ENCODE measurements at regions not wholly inside any gene's neighbourhood (a gene's known extent, or its start where the extent isn't known, plus 50 kb on each side); places are given as distances from the start of the nearest gene placed in this dataset.
"Not testable (repeated sequence)": the region's sequence is repeated elsewhere in the genome, so short reads cannot be mapped to it uniquely, and the experiment has no call there.

DNA sequence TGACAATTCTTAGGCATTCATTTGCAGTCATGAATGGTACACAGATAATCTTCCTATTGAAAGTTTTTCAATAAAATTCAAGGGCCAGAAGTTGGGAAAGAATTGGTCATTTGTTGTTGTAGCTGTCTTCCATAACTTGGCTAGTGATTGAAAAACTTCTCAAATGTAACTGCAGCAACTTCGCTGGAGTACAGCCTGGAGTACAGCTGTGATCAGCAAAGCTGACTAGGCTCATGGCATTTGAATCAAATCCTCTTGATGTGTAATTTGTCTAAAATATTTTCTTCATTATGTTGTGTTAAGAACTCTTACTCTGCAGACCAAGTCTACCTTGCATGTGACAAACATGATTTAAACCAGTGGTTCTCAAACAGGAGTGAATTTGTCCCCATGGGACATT is 226.5 kb upstream of the STEAP1 start:
- DNase-seq (ENCODE audit: low read depth): no peak

DNA sequence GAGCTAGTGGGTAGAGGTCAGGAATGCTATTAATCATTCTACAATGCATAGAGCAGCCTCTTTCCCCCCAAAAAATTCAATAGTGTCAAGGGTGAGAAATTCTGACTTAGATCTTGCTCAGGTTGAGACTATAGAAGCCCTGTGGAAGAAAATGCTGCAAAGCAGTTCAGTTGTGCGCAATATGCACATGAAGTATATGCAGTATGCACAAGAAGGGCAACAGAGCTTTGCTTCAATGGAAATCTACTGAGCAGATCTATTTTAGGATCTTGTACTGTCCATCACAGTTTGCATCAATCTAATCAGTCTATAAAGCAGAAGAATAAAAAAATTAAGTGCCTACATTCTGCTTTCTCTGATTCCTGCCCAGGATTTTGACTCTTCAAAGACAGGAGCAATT is 225.8 kb upstream of the STEAP1 start:
- DNase-seq (ENCODE audit: low read depth): no peak

DNA sequence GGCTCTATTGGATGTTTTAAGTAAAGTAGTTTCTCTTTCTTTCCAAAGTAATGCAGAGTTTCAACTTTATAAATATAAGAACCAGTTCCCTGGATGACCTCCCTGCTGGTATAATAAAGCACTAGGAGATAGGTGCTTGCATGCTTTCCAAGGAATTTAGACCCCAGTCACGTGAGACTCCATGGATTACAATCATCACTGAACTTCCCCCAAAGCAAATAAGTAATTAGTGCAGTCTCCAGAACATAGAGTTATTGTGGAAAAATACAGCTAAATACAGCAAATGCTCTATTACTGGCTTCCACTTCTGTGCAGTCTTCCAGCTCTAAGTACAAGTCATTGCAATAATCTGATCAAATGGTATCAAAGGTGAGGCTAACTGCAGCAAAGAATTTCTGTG is 220.2 kb upstream of the STEAP1 start:
- no peak for DNase-seq (ENCODE audit: low read depth)

DNA sequence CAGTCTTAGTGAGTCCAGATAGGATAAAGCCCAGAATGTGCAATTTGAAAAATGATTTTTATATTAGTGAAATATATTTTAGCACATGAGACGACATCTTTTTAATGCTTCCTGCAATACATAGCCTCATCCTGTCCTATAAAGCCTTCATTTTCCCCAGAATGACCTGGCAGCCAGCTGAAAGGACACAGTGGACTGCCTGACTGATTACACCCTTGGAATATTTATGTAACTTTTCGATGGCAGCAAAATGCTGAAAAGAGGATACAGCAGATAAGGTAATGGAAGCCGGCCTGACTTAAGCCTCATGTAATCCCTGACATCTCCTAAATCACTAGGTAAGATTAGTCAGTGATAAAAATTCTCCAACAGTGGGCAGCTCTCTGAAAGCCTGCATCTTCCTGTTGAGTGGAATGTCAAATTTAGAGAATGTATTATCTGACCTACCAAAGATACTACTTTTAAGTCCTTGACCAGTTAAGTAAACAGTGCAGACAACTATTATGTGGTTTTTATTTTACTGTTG is 210.7 kb upstream of the STEAP1 start:
- DNase-seq (ENCODE audit: low read depth): no peak

DNA sequence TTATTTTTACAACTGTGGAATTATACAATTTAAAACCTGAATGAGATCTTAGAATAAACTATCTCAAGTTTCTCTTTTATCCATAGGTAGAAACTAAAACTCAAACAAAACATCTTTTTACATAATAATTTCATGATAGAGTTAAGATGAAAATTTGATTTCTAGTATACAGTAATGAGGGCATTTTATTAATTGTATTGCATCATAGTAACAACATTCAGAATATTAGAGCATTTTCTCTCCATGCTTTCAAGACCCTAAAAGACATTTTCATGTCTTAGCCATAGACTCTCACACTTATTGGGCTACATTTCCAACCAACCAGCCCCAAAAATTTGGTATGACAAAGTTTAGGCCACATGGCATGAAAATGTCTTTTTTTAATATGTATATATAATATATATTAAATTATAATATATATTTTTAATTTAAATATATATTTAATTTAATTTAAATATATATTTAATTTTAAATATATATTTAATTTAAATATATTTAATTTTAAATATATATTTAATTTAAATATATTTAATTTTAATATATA is 195.7 kb upstream of the STEAP1 start:
- DNase-seq (ENCODE audit: low read depth): no peak

DNA sequence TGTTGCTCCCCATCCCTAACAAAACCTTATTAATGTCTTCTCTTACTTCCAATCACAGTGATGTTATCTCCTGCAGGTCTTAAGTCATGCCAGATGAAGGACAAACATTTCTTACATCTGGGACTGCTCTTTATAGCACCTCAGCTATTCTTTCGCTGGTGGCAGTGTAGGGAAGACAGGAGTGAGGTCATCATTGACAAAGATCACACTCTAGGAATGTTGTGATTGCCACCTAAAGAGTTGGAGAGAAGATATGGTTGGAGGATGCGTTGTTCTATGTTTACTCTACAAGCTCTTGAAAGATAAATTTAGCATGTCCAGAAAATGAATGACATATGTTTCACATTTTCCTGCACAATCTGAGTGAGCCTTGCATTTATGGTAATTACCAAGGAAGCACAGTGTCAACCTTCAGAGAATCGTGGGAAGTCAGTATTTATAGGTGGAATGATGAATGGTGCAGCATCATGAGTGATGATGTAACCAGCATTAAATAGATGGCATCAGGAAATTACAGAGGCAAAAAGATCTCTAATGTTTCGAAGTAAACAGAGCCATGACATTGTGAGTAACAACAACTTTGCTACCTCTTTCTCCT is 188.1 kb upstream of the STEAP1 start:
- no peak for DNase-seq (ENCODE audit: low read depth)

DNA sequence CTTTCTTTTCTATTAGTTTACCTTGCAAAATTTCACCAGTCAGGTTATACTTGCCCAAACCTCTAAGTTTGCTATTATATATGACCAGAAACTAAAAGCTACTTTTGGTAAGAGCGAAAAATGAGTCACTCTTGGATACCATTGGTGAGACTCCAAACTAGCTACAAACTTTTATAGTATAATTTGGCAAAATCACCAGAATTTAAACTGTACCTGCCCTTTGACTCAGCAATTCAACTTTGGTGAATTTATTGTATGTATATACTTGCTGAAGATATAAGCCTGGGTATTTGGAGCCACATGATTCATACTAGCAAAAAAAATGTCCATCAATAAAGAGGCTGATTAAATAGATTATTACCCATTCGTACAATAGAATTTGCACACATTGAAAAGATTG is 178.7 kb upstream of the STEAP1 start:
- no peak for DNase-seq (ENCODE audit: low read depth)

DNA sequence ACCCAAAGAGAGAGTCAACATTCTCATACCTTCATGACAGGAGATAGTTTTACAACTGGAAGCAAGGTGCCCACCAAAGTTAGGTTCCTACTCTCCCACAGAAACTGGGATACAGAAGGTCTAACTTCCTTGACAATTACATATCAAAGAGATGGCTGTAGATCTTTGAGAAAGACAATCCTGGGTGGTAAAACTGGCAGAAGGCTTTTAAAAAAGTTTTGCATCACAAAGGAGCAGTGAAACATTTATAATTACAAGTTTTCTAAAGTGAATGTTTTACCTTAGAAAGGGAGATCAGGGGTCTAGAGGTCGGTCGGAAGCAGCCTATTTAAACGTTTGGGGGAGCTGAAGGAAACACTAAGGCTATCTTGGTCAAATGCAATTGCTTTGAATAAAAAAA is 166.6 kb upstream of the STEAP1 start:
- DNase-seq (ENCODE audit: low read depth): no peak

DNA sequence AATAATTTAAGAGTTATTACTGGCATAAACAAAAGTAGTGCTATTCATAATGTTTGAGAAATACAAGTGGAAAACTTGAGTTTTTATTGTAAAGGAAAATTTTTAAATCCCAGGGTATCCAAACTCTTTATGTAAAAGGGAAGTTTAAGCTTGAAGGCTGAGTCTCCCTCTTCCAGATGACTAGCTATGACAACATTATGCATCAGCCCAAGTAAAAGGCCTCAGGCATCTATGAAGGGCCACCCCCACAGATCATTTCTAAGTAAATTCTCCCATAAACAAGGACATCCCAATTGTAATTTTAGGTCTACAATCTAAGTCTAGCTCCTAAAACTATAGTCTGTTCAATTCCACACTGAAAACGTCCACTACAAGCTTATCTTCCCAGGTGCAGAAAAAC is 166.2 kb upstream of the STEAP1 start:
- no peak for DNase-seq (ENCODE audit: low read depth)

DNA sequence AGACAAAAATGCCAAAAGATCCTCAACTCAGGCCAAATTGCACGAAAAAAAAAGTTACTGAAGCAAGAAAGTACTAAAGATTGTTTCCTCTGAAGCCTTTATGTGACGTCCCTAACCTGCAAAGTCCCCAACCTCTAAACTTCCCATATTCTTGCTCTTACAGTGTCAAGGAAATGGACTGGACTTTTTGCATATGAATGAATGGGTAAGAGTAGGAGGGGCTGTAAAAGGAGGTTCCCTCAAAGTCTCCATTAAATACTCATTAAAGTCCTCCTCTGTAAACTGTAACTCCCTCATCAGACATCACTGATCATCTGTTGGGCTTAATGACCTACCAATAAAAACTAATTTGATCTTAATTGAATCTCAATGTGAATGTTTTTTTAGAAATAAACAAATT is 164.8 kb upstream of the STEAP1 start:
- DNase-seq (ENCODE audit: low read depth): no peak

DNA sequence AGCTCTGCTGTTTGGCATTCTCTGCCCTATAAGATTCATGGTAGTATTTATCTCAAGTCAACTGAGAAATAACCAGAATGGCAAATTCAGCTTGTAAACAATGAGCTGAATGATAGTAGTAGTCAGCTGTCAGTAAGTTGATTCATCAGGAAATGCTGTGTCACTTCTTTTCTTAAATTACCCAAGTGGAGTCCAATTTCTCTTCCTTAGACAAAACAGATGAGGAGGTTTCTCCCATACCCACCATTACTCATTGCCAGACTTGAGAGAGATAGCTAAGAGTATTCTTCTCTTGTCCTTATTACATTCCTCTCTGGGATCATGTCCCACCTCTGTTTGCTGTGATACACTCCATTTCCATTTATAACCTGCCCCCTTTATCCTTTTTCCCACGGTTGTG is 159.8 kb upstream of the STEAP1 start:
- DNase-seq (ENCODE audit: low read depth): no peak

DNA sequence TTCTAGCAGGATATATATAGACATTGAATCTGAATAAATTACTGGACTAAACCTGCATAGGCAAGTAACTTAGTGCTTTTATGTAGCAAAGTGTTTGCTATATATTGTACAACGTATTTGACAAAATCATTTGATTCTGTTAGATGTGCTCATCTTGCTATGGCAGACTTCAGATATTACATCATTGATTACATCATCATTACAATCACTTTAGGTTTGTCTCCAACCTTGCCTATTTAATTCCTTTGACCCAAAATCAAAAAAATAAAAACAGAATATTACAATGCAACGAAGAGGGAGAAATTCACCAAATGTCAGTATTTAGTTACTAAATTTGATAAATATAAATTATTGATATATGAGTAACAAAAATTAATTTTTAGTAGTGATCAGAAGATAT is 155.7 kb upstream of the STEAP1 start:
- no peak for DNase-seq (ENCODE audit: low read depth)

DNA sequence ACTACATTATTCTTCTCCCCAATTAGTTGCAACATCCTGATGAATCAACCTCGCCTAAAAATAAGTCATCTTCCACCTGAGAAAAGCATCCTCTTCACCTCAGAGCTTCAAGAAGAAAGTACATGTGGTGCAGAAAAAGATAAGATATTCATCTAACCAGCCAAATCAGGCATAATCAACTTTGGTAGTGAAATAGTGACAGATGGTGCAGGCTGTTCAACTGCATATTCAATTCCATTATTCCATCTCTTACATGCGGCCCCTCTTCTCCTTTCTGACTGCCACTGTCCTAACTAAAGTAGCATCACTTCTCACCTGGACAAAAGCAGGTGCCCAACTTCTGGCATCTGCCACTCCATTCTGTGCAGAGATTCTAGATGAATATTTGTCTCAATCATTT is 148.4 kb upstream of the STEAP1 start:
- no peak for DNase-seq (ENCODE audit: low read depth)

DNA sequence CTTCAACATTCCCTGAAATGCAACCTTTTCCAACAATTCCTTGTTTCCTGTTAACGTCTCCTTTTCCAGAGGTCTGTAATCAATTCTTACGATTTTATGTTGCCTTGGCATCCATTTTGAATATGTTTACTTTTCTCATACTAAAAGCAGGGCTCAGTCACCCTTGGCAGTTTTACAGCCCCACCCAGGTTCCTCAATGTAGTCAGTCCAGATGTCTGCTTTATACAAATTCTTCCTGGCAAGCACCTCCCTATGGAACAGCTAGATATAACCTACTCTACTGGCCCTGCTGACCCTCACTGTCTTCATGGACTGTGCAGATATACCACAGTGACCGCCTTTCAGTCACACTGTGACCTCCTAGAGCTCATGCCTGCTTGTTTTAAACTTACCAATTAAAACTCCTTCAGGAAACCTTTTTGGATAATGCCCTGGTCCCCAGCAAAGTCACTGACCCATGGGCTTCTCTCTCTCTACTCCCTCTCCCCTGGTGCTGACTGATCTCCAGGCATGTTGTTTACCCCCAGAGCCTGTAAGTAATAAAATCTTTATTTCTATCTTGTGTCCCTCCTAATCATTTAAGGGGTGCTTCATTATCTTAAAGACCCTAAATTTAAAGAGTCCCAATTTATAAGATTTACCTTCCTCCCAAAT is 147.1 kb upstream of the STEAP1 start:
- no peak for DNase-seq (ENCODE audit: low read depth)

DNA sequence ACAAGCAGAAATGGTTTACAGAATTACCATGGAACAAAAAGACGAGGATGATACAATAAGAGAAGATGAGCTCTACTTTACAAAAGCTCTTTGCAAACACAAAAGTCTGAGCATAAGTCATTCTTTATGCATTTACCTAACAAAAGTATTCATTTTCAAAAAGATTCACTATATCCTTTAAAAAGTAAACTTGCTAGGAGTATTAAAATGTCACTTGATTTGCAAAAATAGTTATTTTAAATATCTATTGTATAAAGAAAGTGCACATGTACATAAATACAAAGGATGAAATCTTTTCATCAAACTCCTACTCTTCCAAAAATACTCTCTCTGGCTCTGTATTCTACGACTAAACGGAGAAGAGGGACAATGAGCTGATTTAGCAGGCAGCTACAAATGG is 146.4 kb upstream of the STEAP1 start:
- no peak for DNase-seq (ENCODE audit: low read depth)

DNA sequence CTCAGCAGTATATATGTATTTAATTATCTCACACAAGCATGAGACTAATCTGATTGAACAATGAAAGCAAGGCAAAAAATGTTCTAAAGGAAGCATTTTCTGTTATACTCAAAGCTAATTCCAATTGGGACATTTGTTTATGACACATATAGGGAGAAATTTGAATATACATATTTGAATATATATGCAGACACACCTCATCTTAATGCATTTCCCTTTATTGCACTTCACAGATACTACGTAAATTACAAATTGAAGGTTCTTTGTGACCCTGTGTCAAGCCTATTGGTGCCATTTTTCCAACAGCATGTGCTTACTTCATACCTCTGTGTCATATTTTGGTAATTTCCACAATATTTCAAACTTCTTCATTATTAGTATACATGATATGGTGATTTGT is 132.1 kb upstream of the STEAP1 start:
- no peak for DNase-seq (ENCODE audit: low read depth)

DNA sequence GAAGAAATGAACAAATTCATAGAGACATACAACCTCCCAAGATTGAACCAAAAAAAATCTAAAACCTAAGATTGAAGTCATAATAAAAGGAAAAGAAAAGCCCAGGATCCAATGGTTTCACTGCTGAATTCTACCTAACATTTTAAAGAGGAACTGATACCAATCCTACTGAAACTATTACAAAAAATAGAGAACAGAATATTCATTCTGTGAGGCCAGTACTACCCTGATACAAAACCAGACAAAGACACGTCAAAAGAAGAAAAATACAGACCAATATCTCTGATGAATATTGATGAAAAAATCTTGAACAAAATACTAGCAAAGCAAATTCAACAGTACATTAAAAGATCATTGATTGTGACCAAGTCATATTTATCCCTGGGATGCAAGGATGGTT is 128.5 kb upstream of the STEAP1 start:
- no peak for DNase-seq (ENCODE audit: low read depth)

DNA sequence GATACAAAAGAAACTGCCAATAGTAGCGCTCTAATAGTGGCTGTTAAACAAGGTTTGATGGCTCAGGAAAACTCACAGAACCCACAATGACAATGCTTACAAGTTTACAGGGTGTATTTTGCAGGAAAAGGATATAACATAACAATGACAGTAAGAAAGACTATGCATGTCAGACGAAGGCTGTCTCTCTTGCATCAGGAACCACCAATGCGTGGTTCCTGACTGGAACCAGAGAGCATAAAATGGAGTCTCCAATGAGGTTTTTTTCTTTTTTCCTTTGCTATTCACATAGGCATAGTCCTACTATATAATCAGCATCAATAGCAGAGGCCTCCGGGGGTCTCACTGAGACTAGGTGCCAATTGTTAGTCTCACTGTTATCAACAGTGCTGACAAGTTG is 120.4 kb upstream of the STEAP1 start:
- no peak for DNase-seq (ENCODE audit: low read depth)

DNA sequence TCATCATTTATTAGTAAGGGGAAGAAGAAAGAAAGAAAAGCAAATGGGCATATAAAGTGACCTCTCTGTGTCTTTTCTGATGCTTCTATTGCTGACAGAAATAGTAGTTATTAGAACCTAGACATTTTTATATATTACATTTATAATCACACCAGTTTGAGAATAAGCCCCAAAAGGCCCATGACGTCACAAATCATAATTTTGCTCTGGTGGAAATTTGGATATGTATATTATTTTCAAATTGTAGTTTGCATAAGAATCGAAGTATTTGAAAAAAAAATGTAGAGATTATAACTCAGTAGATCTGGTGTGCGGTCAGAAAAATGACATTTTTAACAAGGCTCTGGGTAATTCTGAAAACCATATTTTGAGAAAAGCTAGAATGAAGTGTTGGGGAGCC is 101.2 kb upstream of the STEAP1 start:
- no peak for DNase-seq (ENCODE audit: low read depth)

DNA sequence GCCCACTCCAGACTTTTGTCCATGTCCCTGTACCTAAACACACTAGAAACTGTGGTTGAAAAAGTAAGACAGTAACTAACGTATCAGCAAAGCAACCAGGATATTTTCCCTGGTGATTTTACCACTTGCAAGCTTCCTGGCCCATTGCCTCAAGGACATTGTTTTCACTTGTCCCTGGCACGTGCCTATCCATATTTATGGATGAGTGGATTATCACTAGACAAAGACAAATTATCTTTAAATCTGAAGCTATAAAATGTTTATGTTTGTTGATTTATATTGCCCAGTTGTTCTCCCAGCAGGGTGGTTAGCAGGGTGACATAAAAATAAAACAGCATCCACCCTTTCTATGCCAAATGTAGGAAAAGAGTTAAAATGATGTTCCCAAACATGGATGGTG is 93.2 kb upstream of the STEAP1 start:
- no peak for DNase-seq (ENCODE audit: low read depth)

DNA sequence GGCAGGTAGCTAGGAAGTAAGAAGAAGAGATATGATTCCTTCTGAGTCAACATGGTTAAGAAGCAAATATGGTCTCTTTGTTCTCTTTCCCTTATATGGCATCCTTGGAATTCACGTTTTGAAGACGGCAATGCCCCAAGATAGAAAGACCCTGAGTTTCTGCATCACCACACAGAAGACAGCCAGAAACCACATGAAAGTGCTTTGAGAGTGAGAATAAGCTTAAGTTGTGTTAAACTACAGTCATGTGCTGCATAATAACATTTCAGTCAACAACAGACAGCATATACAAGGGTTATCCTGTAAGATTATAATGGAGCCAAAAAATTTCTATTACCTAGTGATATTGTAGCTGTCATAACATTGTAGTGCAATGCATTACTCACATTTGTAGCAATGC is 89.9 kb upstream of the STEAP1 start:
- no peak for DNase-seq (ENCODE audit: low read depth)

DNA sequence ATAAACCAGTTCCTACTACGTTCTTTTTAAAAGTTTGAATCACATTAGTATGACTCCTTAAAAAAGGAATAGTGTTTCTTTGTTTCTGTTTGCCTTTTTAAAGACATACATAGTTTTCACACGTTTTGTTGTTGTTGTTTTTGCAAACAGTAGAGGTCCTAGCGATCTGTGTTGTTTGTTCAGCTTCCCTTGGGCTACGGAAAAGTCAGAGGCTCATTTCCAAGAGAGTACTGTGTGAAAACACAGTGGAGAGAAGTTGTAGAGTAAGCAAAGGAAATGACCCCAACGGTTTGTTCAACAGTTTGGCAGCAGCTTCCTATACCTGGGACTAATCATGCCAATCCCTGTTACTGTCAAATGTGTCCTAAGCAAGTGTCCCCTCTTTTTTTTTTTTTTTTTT is 87.1 kb upstream of the STEAP1 start:
- DNase-seq (ENCODE audit: low read depth): no peak

DNA sequence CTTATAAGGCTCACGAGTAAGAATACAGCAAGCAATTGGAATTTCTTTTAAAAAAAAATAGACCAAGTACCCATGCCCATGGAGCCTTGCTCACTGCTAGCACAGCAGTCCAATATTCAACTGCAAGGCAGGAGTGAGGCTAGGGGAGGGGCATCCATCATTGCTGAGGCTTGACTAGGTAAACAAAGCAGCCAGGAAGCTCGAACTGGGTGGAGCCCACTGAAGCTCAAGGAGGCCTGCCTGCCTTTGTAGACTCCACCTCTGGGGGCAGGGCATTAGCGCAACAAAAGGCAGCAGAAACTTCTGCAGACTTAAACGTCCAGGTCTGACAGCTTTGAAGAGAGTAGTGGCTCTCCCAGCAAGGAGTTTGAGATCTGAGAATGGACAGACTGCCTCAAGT is 84.0 kb upstream of the STEAP1 start:
- not testable (repeated sequence) for DNase-seq (ENCODE audit: low read depth)

DNA sequence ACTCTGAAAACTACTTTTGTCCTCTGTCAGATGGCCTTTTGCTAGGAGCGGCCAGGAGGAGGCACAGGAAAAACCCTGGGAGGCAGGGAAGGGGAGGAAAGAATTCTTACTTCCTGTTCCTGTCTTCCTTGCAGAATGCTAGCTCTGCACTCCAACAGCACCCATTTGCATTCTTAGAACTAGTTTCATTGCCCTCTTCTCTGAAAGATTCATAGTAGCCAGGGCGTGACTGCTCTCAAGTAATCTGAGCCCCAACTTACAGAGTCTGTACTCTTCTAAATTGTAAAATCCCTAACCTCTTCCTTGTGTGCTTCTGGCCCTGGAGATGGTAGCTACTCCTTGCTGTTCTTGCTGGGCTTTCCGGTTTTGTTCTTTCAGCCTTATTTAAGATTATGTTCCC is 75.3 kb upstream of the STEAP1 start:
- no peak for DNase-seq (ENCODE audit: low read depth)

All from EH (cell line).